ENCODE measurements at regions not wholly inside any gene's neighbourhood (a gene's known extent, or its start where the extent isn't known, plus 50 kb on each side); places are given as distances from the start of the nearest gene placed in this dataset.
"Not testable (repeated sequence)": the region's sequence is repeated elsewhere in the genome, so short reads cannot be mapped to it uniquely, and the experiment has no call there.

DNA sequence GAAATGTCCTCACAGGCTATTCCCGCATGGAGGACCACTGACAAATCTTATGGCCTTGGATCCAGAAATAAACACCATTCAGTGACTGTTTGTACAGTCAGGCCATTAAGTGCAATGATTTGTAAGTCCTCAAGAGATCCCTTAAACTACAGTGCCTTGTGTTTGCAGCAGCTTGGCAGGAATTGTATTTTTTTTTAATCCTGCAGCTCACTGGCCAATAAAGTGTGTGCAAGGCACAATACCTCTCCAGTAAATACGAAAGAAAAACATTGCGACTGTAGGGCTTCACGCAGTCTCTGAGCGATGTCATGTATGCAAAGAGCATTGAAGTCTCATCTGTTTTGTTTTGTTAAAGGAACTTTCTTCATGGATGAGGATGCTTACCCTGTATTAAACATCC is 74.2 kb upstream of the TUSC1 start:
- DNase-seq (ENCODE audit: low spot score in 2 of 2): no peak
- TF ChIP-seq, protein P1, sequence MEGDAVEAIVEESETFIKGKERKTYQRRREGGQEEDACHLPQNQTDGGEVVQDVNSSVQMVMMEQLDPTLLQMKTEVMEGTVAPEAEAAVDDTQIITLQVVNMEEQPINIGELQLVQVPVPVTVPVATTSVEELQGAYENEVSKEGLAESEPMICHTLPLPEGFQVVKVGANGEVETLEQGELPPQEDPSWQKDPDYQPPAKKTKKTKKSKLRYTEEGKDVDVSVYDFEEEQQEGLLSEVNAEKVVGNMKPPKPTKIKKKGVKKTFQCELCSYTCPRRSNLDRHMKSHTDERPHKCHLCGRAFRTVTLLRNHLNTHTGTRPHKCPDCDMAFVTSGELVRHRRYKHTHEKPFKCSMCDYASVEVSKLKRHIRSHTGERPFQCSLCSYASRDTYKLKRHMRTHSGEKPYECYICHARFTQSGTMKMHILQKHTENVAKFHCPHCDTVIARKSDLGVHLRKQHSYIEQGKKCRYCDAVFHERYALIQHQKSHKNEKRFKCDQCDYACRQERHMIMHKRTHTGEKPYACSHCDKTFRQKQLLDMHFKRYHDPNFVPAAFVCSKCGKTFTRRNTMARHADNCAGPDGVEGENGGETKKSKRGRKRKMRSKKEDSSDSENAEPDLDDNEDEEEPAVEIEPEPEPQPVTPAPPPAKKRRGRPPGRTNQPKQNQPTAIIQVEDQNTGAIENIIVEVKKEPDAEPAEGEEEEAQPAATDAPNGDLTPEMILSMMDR (IDR thresholded peaks at IDR 0.05): no peak
- no peak for TF ChIP-seq POLR2A (IDR thresholded peaks at IDR 0.05)
- H3K4me3 ChIP-seq (ENCODE audit: low read depth, poor library complexity, severe bottlenecking): no peak overlapping the region
- 89 to 96% methylated on average over 5 of the region's 5 CpGs for WGBS, 2 donors
- intact Hi-C loops (cut with DNase I; ENCODE audit: low total_unique reads): no loop called here

DNA sequence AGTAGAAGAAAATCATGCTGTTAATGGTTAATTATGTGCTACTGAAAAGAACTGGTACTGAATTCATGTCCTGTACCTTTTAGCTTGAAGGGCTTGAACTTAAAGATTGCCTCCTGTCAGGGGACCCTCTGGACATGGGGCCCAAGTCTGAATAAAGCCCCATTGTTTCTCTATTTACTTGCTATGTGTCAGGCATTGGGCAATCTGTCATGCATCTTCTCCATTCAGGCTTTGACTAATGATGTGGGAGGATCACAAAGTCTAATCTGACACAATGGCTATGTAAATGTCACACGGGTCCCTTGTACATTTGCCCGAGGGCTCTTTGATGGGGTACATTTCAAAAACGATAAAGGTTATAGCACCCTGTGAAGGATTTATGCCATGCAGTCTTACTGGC is 64.0 kb upstream of the TUSC1 start:
- TF ChIP-seq, protein P1 (IDR thresholded peaks at IDR 0.05): no peak
- TF ChIP-seq POLR2A (IDR thresholded peaks at IDR 0.05): no peak
- no peak overlapping the region for H3K4me3 ChIP-seq (ENCODE audit: low read depth, poor library complexity, severe bottlenecking)
- DNase-seq (ENCODE audit: low spot score in 2 of 2): no peak
- intact Hi-C loops (cut with DNase I; ENCODE audit: low total_unique reads): no loop called here
- WGBS, 2 donors: 51 to 61% methylated on average over 3 of the region's 3 CpGs

DNA sequence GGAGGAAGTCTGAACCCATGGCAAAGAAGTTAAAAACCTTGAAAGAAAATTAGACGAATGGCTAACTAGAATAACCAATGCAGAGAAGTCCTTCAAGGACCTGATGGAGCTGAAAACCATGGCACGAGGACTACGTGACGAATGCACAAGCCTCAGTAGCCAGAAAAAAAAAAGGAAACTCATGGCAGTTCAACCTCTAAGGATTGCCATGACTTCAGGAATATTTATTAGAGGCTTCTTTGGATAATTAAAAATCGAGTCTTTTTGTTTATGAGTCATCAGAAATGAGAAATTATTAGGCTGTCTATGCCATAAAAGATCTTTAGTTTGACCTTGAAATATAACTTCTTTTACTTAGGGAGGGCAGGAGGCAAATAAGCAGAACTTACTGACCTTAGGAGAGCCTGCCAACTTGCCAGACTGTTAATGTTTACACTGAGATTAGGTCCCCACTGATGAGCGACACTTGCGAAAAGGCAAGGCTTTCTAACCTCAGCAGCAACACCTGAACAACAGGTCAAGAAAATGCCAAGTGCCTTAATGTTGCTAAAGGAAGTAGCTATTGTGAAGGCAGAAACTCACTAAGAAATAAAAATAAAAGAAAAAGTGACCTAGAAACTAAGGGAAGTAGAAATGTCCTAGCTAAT is 55.2 kb upstream of the TUSC1 start:
- no peak overlapping the region for H3K4me3 ChIP-seq (ENCODE audit: low read depth, poor library complexity, severe bottlenecking)
- no peak for DNase-seq (ENCODE audit: low spot score in 2 of 2)
- WGBS, 2 donors: 85 to 90% methylated on average over 7 of the region's 7 CpGs
- TF ChIP-seq, protein P1 (IDR thresholded peaks at IDR 0.05): no peak
- TF ChIP-seq POLR2A (IDR thresholded peaks at IDR 0.05): no peak
- intact Hi-C loops (cut with DNase I; ENCODE audit: low total_unique reads): no loop called here

DNA sequence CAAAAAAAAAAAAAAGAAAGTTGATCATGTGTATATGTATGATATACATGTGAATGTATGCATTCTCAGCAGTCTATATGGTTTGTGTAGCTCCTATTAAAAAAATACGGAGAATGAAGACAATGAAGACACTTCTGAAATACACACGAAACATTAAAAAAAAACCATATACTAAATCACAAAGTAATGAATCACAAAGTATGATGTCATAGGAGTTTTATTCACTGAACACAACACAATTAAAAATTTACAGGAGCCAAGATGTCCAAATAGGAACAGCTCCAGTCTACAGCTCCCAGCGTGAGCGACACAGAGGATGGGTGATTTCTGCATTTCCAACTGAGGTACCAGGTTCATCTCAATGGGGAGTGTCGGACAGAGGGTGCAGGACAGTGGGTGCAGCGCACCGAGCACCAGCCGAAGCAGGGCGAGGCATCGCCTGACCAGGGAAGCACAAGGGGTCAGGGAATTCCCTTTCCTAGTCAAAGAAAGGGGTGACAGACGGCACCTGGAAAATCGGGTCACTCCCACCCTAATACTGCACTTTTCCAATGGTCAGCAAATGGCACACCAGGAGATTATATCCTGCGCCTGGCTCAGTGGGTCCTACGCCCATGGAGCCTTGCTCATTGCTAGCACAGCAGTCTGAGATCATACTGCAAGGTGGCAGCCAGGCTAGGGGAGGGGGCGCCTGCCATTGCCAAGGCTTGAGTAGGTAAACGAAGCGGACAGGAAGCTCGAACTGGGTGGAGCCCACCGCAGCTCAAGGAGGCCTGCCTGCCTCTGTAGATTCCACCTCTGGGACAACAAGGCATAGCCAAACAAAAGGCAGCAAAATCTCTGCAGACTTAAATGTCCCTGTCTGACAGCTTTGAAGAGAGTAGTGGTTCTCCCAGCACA is 53.9 kb upstream of the TUSC1 start:
- intact Hi-C loops (cut with DNase I; ENCODE audit: low total_unique reads); DNase-seq (ENCODE audit: low spot score in 2 of 2); H3K4me3 ChIP-seq (ENCODE audit: low read depth, poor library complexity, severe bottlenecking): not testable (repeated sequence)
- WGBS, 2 donors: 94 to 95% methylated on average over 19 of the region's 19 CpGs

Measured in lower leg skin (tissue), 4 donors.